Suprapubic skin (tissue), 3 donors: ENCODE measurements at regions not wholly inside any gene's neighbourhood (a gene's known extent, or its start where the extent isn't known, plus 50 kb on each side); places are given as distances from the start of the nearest gene placed in this dataset.

Experiments
- POLR2AphosphoS5 ChIP-seq, 3 donors: sonication (generic); formaldehyde crosslinking; IDR thresholded peaks; one replicate each; pipeline ENCODE4 v1.6.1; 2017; ENCODE audit warnings: antibody characterized with exemption in 3 of 3
- TF ChIP-seq, protein P1 (sequence below), 2 donors: fragments of 200-600 bp in 1 of 2; fragments of 450-650 bp in 1 of 2; sonication (generic) in 1 of 2; IDR thresholded peaks; one replicate each; pipeline ENCODE4 v1.5.1; 2016 to 2019; ENCODE audit warnings: antibody characterized with exemption in 2 of 2, mild to moderate bottlenecking in 1 of 2, moderate library complexity in 1 of 2

GRCh38 chr13:97895383-97895782 is 58.1 kb upstream of the IPO5 start:
- TF ChIP-seq, protein P1, sequence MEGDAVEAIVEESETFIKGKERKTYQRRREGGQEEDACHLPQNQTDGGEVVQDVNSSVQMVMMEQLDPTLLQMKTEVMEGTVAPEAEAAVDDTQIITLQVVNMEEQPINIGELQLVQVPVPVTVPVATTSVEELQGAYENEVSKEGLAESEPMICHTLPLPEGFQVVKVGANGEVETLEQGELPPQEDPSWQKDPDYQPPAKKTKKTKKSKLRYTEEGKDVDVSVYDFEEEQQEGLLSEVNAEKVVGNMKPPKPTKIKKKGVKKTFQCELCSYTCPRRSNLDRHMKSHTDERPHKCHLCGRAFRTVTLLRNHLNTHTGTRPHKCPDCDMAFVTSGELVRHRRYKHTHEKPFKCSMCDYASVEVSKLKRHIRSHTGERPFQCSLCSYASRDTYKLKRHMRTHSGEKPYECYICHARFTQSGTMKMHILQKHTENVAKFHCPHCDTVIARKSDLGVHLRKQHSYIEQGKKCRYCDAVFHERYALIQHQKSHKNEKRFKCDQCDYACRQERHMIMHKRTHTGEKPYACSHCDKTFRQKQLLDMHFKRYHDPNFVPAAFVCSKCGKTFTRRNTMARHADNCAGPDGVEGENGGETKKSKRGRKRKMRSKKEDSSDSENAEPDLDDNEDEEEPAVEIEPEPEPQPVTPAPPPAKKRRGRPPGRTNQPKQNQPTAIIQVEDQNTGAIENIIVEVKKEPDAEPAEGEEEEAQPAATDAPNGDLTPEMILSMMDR (IDR thresholded peaks at IDR 0.05) = no peak
- no peak for TF ChIP-seq POLR2AphosphoS5 (IDR thresholded peaks at IDR 0.05)
